ENCODE measurements at regions not wholly inside any gene's neighbourhood (a gene's known extent, or its start where the extent isn't known, plus 50 kb on each side); places are given as distances from the start of the nearest gene placed in this dataset.

DNA sequence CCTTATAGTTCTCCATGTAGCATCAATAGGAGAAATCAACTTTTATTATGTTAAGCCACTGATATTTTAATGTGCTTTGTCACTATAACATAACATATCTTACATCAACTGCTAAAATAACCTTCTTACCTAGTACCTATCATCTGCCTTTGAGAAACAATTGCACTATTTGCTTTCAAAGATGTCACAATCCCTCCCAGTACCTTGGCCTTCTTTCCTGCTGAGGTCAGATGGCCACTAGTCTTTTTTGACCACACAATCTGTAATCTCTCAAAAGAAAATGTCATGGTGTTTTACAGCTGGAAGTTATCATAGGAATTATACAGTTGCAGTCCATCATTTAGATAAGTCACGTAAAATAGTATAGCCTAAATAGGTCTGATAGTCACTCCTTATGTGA lies 247.5 kb upstream of the SLITRK3 start:
- WGBS (ENCODE audit: low lambda C conversion rate): 40% methylated on average over 1 of the region's 1 CpG
- Histone ChIP-seq H3K27ac (ENCODE audit: extremely low read length, insufficient read depth, low read length) (no peak overlapping the region), H3K9ac (ENCODE audit: insufficient read depth, low read depth, low read length) (no peak overlapping the region), H3K79me2 (ENCODE audit: insufficient read depth, low read length) (no peaks in the 10 kb centered on the region), H3K4me2 (ENCODE audit: low read depth, low read length) (no peak overlapping the region), H3K36me3 (replicated peaks in 1 of 2; ENCODE audit: control insufficient read depth in 1 of 2, insufficient read depth in 2 of 2, low read length in 2 of 2) (no peaks in the 10 kb centered on the region), H2AFZ (ENCODE audit: low read length) (no peak overlapping the region), H3K4me3 (replicated peaks in 1 of 3; ENCODE audit: insufficient read depth in 1 of 3, low read depth in 2 of 3, low read length in 3 of 3) (no peak overlapping the region), H3K9me3 (ENCODE audit: low read length) (no peaks in the 10 kb centered on the region; the same call in 1 of the 2 replicates), H3K27me3 (ENCODE audit: control insufficient read depth in 1 of 2, insufficient read depth in 2 of 2, low read length in 2 of 2) (no peaks in the 10 kb centered on the region), H4K20me1 (ENCODE audit: insufficient read depth, low read length) (no peaks in the 10 kb centered on the region), H3K4me1 (ENCODE audit: insufficient read depth, low read length) (no peaks in the 10 kb centered on the region)
- CTCF ChIA-PET (ENCODE audit: low intra/inter-chr PET ratio, low total read pairs): no interaction called here
- ATAC-seq: no peak
- intact Hi-C loops (cut with micrococcal nuclease; ENCODE audit: unreplicated experiment): no loop called here
- DNase-seq (ENCODE audit: low spot score): no peak
- TF ChIP-seq, protein P1, sequence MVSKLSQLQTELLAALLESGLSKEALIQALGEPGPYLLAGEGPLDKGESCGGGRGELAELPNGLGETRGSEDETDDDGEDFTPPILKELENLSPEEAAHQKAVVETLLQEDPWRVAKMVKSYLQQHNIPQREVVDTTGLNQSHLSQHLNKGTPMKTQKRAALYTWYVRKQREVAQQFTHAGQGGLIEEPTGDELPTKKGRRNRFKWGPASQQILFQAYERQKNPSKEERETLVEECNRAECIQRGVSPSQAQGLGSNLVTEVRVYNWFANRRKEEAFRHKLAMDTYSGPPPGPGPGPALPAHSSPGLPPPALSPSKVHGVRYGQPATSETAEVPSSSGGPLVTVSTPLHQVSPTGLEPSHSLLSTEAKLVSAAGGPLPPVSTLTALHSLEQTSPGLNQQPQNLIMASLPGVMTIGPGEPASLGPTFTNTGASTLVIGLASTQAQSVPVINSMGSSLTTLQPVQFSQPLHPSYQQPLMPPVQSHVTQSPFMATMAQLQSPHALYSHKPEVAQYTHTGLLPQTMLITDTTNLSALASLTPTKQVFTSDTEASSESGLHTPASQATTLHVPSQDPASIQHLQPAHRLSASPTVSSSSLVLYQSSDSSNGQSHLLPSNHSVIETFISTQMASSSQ (IDR thresholded peaks at IDR 0.05; ENCODE audit: low read depth): no peak
- TF ChIP-seq, protein P1 (CRISPR knock-in tag; IDR thresholded peaks at IDR 0.05; ENCODE audit: borderline replicate concordance): no peak
- TF ChIP-seq U2AF1 (optimal IDR thresholded peaks at IDR 0.05; ENCODE audit: low read depth, low read length) (no peak), SSRP1 (CRISPR knock-in tag; IDR thresholded peaks at IDR 0.05) (no peak), HMG20B (CRISPR knock-in tag; conservative IDR thresholded peaks at IDR 0.05) (no peak), ZNF563 (CRISPR knock-in tag; IDR thresholded peaks at IDR 0.05) (no peak), POLR2AphosphoS5 (IDR thresholded peaks at IDR 0.05; ENCODE audit: low read depth, low read length) (no peak), ZNF709 (CRISPR knock-in tag; IDR thresholded peaks at IDR 0.05) (no peak), TARDBP (CRISPR knock-in tag; IDR thresholded peaks at IDR 0.05) (no peak), ZNF670 (CRISPR knock-in tag; IDR thresholded peaks at IDR 0.05; ENCODE audit: borderline replicate concordance) (no peak)
- TF ChIP-seq, protein P2, sequence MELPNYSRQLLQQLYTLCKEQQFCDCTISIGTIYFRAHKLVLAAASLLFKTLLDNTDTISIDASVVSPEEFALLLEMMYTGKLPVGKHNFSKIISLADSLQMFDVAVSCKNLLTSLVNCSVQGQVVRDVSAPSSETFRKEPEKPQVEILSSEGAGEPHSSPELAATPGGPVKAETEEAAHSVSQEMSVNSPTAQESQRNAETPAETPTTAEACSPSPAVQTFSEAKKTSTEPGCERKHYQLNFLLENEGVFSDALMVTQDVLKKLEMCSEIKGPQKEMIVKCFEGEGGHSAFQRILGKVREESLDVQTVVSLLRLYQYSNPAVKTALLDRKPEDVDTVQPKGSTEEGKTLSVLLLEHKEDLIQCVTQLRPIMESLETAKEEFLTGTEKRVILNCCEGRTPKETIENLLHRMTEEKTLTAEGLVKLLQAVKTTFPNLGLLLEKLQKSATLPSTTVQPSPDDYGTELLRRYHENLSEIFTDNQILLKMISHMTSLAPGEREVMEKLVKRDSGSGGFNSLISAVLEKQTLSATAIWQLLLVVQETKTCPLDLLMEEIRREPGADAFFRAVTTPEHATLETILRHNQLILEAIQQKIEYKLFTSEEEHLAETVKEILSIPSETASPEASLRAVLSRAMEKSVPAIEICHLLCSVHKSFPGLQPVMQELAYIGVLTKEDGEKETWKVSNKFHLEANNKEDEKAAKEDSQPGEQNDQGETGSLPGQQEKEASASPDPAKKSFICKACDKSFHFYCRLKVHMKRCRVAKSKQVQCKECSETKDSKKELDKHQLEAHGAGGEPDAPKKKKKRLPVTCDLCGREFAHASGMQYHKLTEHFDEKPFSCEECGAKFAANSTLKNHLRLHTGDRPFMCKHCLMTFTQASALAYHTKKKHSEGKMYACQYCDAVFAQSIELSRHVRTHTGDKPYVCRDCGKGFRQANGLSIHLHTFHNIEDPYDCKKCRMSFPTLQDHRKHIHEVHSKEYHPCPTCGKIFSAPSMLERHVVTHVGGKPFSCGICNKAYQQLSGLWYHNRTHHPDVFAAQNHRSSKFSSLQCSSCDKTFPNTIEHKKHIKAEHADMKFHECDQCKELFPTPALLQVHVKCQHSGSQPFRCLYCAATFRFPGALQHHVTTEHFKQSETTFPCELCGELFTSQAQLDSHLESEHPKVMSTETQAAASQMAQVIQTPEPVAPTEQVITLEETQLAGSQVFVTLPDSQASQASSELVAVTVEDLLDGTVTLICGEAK (IDR thresholded peaks at IDR 0.05): no peak
- TF ChIP-seq, protein P2 (CRISPR knock-in tag; IDR thresholded peaks at IDR 0.05): no peak
- in situ Hi-C loops (cut with HindIII; ENCODE audit: extremely low pct_ligation_motif_present, low pct_unique_long_range_greater_than_20kb): no loop called here
- no peak for FAIRE-seq
- POLR2A ChIA-PET: no interaction called here
- no TSS peak for BruUV-seq (replicated peaks)
